ENCODE measurements at regions not wholly inside any gene's neighbourhood (a gene's known extent, or its start where the extent isn't known, plus 50 kb on each side); places are given as distances from the start of the nearest gene placed in this dataset.
"Not testable (repeated sequence)": the region's sequence is repeated elsewhere in the genome, so short reads cannot be mapped to it uniquely, and the experiment has no call there.

- ATAC-seq (no peak), DNase-seq (no peak)
- no peaks in the 10 kb centered on the region for H3K4me1 Mint-ChIP-seq
- no peak overlapping the region for H3K4me3 Mint-ChIP-seq
- no peaks in the 10 kb centered on the region for H3K9me3 ChIP-seq (ENCODE audit: control insufficient read depth, low read length, poor library complexity, severe bottlenecking)
- H3K27ac Mint-ChIP-seq: no peak overlapping the region
- no peaks in the 10 kb centered on the region for H3K36me3 Mint-ChIP-seq (ENCODE audit: low read depth)
- H3K27me3 Mint-ChIP-seq: peaks cover 24% of the 10 kb centered on the region
Observed at GRCh38 chr9:135185060-135185459, 97.6 kb downstream of the OLFM1 start.

DNA sequence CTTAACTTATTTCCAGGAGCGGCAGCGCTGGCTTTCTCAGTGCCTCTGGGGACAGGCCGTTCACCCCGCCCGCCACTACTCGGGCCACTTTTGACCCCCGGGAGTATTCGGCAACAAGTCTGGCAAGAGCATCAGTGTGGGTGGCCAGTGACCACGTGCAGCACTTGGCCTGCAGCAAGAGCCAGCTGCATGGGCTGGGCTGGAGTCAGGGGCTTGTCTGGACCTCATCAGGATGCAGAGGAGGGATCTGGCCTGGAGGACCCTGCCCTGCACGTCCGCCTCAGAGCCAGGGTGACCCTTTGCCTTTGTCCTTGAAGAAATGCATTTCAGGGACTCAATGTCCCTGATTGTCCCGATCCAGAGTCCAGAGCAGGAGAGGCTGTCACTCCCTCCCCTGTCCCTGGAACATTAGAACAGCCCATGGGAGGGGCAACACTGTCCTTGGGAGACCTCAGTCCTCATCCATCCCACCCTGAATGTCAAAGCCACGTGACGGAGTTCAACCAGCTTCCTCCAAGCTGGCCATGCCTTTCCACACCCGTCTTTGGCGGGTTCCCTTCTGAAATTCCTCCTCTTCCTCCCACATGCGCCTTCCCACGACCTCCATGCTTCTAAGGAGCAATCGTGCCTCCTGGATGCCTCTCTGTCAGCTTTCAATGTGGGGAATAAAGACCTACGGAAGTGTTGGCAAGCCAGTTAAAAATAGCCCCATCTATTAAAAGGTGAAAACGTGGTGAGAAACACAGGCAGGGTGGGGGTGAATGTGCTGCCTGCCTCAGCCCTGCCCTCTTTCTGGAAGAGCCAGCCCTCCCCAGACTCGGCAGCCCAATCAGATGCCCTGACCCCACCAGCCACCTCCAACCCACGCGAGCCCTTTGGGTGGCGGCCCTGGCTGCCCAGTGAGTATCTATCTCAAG, 99.0 kb downstream of the OLFM1 start:
- no peaks in the 10 kb centered on the region for H3K4me1 Mint-ChIP-seq
- H3K4me3 Mint-ChIP-seq: no peak overlapping the region

GRCh38 chr9:135187365-135187764, 99.9 kb downstream of the OLFM1 start:
- DNase-seq (no peak), ATAC-seq (no peak)
- H3K36me3 Mint-ChIP-seq (ENCODE audit: low read depth): no peaks in the 10 kb centered on the region
- no peak overlapping the region for H3K4me3 Mint-ChIP-seq
- no peak overlapping the region for H3K27ac Mint-ChIP-seq
- H3K27me3 Mint-ChIP-seq: peaks cover 20% of the 10 kb centered on the region
- no peaks in the 10 kb centered on the region for H3K9me3 ChIP-seq (ENCODE audit: control insufficient read depth, low read length, poor library complexity, severe bottlenecking)
- no peaks in the 10 kb centered on the region for H3K4me1 Mint-ChIP-seq

More for the DNA sequence above, 99.0 kb downstream of the OLFM1 start:
- Mint-ChIP-seq H3K36me3 (ENCODE audit: low read depth) (no peaks in the 10 kb centered on the region), H3K27ac (no peak overlapping the region), H3K27me3 (peaks cover 20% of the 10 kb centered on the region)
- no peak for DNase-seq
- ATAC-seq: no peak
- H3K9me3 ChIP-seq (ENCODE audit: control insufficient read depth, low read length, poor library complexity, severe bottlenecking): no peaks in the 10 kb centered on the region

DNA sequence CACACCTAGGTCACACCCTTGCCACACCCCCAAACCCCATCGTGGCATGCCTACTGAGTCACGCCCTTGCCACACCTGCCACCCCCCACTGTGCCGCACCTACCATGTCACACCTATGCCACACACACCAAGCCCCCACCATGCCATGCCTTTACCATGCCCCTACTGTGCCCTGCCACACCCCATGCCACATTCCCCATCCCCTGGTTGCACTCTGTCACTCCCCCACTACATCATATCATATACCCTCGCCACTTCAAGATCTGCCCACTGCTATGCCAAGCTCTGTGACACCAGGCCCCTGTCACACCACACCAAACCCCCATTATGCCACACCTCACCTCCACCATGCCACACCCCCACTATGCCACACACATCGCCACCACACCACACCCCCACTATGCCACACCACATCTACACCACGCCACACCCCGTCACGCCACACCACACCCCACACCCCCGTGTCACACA, 101.2 kb downstream of the OLFM1 start:
- no peak overlapping the region for H3K27ac Mint-ChIP-seq
- DNase-seq (no peak), ATAC-seq (no peak)
- no peak overlapping the region for H3K4me3 Mint-ChIP-seq
- no peaks in the 10 kb centered on the region for H3K9me3 ChIP-seq (ENCODE audit: control insufficient read depth, low read length, poor library complexity, severe bottlenecking)
- no peaks in the 10 kb centered on the region for H3K36me3 Mint-ChIP-seq (ENCODE audit: low read depth)
- H3K27me3 Mint-ChIP-seq: peaks cover 31% of the 10 kb centered on the region
- H3K4me1 Mint-ChIP-seq: peaks cover 3% of the 10 kb centered on the region

GRCh38 chr9:135189497-135189896, 102.0 kb downstream of the OLFM1 start:
- Mint-ChIP-seq H3K27me3 (peaks cover 30% of the 10 kb centered on the region), H3K4me1 (peaks cover 3% of the 10 kb centered on the region), H3K36me3 (ENCODE audit: low read depth) (no peaks in the 10 kb centered on the region)

DNA sequence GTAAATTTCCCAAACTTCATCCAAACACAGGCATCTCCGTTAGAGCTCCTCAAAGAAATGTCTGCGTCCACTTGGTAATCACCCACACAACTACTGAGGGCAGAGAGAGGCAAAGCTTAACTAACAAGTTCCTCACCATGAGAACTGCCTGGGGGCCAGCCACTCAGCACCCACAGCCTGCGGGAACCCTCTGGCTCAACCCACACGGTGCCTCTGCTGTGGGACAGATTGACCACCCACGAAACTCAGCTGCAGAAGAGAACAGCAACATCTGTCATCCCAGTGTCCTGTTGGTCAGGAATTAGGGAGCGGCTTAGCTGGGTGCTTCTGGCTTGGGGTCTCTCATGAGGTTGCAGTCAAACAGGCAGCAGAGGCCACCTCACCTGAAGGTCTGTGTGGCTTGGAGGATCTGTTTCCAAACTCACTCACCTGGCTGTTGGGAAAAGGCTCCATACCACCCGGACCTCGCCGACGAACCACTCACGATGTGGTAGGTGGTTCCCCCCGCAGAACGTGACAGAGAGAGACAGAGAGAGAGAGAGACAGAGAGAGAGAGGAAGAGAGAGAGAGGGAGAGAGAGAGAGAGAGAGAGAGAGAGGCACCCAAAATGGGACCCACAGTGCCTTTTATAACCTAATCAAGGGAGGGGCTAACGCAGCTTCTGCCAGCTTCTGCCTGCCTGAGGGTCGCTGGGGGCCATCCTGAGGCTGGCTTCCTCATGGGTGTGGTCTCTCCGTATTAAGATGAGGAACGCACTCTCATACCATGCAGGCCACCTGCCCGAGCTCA, 103.5 kb downstream of the OLFM1 start:
- peaks cover 3% of the 10 kb centered on the region for H3K4me1 Mint-ChIP-seq
- no peak for DNase-seq
- no peak overlapping the region for H3K4me3 Mint-ChIP-seq
- peaks cover 24% of the 10 kb centered on the region for H3K27me3 Mint-ChIP-seq
- no peak for ATAC-seq
- H3K36me3 Mint-ChIP-seq (ENCODE audit: low read depth): no peaks in the 10 kb centered on the region
- no peaks in the 10 kb centered on the region for H3K9me3 ChIP-seq (ENCODE audit: control insufficient read depth, low read length, poor library complexity, severe bottlenecking)
- H3K27ac Mint-ChIP-seq: no peak overlapping the region

More at GRCh38 chr9:135189497-135189896, 102.0 kb downstream of the OLFM1 start:
- no peak for DNase-seq
- H3K27ac Mint-ChIP-seq: no peak overlapping the region
- no peaks in the 10 kb centered on the region for H3K9me3 ChIP-seq (ENCODE audit: control insufficient read depth, low read length, poor library complexity, severe bottlenecking)
- ATAC-seq: no peak
- H3K4me3 Mint-ChIP-seq: no peak overlapping the region

DNA sequence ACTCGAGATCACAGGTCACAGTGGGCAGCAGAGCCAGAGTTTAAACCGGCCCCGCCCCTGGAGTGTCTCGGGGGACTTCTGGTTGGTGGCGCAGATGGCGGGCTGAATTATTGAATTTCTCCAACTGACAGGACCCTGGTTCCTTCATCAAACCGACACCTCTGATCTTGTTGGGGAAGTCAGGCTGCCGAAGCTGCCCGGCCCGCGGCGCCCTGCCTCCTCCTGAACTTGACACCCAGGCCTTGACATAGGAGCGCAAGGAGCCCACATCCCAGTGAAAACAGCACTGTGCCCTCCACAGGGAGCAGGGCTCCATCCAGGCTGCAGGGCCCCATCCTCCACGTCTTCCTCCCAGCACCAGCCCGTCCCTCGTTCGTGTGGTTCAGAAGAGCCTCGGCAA, 105.2 kb downstream of the OLFM1 start:
- DNase-seq: no peak
- Mint-ChIP-seq H3K27me3 (peaks cover 20% of the 10 kb centered on the region), H3K4me3 (no peak overlapping the region), H3K27ac (no peak overlapping the region), H3K4me1 (peaks cover 3% of the 10 kb centered on the region), H3K36me3 (ENCODE audit: low read depth) (no peaks in the 10 kb centered on the region)
- no peaks in the 10 kb centered on the region for H3K9me3 ChIP-seq (ENCODE audit: control insufficient read depth, low read length, poor library complexity, severe bottlenecking)
- ATAC-seq: no peak

DNA sequence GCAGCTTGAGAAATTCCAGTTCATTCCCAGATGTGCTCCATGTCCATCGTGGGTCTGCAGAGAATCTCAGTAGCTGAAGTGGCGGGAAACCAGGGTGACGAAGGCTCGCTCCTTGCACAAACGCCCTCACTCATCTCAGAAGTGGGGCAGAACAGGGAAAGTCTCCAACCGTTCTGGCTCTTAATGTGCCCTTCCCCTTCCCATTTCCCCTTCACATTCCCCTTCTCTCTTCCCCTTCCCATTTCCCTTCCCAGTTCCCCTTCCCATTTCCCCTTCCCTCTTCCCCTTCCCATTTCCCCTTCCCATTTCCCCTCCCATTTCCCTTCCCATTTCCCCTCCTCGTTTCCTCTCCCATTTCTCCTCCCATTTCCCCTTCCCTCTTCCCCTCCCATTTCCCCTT, 108.5 kb downstream of the OLFM1 start:
- not testable (repeated sequence) for H3K27ac Mint-ChIP-seq; ATAC-seq; H3K9me3 ChIP-seq (ENCODE audit: control insufficient read depth, low read length, poor library complexity, severe bottlenecking); H3K4me1 Mint-ChIP-seq; DNase-seq; H3K4me3 Mint-ChIP-seq; H3K36me3 Mint-ChIP-seq (ENCODE audit: low read depth)
- H3K27me3 Mint-ChIP-seq: peaks cover 37% of the 10 kb centered on the region

DNA sequence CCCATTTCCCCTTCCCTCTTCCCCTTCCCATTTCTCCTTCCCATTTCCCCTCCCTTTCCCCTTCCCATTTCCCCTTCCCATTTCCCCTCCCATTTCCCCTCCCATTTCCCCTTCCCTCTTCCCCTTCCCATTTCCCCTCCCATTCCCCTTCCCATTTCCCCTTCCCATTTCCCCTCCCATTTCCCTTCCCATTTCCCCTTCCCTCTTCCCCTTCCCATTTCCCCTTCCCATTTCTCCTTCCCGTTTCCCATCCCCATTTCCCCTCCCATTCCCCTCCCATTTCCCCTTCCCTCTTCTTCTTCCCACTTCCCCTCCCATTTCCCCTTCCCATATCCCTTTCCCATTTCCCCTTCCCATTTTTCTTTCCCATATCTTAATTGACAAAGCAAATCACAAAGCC, 109.0 kb downstream of the OLFM1 start:
- peaks cover 42% of the 10 kb centered on the region for H3K27me3 Mint-ChIP-seq
- H3K27ac Mint-ChIP-seq: no peak overlapping the region
- ATAC-seq (no peak), DNase-seq (no peak)
- no peaks in the 10 kb centered on the region for H3K9me3 ChIP-seq (ENCODE audit: control insufficient read depth, low read length, poor library complexity, severe bottlenecking)
- peaks cover 3% of the 10 kb centered on the region for H3K4me1 Mint-ChIP-seq
- H3K36me3 Mint-ChIP-seq (ENCODE audit: low read depth): no peaks in the 10 kb centered on the region
- H3K4me3 Mint-ChIP-seq: no peak overlapping the region

DNA sequence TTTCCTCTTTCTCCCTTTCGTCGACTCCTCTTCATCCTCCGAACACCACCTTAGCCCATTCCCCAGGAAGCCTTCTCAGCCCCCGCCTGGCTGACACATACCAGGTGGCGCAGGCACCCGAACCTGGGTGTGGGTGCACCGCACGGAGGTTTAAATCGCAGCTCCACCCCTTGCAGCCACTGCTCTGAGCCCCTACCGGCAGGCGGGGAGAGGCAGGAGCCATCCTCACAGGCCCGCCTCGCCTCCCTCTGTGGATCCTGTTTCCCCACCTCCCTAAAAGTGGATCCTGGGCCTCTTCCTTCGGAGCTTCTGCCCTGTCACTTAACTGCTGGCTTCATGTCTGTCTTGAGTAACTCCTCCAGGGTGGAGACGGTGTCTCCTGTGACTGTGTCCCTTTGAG, 110.7 kb downstream of the OLFM1 start:
- DNase-seq (no peak), ATAC-seq (no peak)
- H3K9me3 ChIP-seq (ENCODE audit: control insufficient read depth, low read length, poor library complexity, severe bottlenecking): no peaks in the 10 kb centered on the region
- no peak overlapping the region for H3K4me3 Mint-ChIP-seq
- H3K27me3 Mint-ChIP-seq: peaks cover 38% of the 10 kb centered on the region
- no peak overlapping the region for H3K27ac Mint-ChIP-seq
- no peaks in the 10 kb centered on the region for H3K36me3 Mint-ChIP-seq (ENCODE audit: low read depth)
- no peaks in the 10 kb centered on the region for H3K4me1 Mint-ChIP-seq

DNA sequence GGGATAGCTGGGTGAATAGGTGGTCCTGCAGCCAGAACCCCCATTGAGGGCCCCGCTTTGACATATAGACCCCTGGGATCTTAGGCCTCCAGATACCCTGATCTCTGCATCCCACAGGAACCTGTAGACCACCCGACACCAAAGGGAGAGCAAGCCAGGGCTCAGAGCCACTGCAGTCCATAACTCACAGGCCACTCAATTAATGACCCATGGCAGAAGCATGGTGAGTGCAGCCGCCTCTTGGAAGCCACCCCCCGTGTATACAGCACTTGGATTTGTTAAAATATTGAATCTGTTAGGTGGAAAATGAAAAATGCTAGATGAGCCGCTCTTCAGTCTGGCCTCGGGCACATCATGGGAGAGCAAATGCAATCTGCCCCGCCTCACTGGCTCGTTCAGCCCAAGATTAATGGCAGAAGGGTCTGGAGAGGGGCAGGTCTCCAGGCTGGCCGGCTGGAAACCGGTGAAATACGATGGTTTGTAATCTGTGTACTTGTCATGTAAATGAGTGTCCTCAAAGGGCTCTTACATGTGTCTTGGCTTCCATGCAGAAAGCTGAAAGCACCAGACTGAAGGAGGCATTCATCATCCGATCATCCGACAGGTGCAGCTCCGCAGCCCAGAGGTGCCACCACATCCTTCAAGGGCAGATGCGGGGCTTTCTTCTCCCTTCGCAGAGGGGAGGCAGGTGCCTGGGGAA, 111.3 kb downstream of the OLFM1 start:
- no peaks in the 10 kb centered on the region for H3K9me3 ChIP-seq (ENCODE audit: control insufficient read depth, low read length, poor library complexity, severe bottlenecking)
- ATAC-seq (no peak), DNase-seq (no peak)
- Mint-ChIP-seq H3K27me3 (peaks cover 32% of the 10 kb centered on the region), H3K4me3 (no peak overlapping the region), H3K27ac (no peak overlapping the region), H3K36me3 (ENCODE audit: low read depth) (no peaks in the 10 kb centered on the region), H3K4me1 (no peaks in the 10 kb centered on the region)

DNA sequence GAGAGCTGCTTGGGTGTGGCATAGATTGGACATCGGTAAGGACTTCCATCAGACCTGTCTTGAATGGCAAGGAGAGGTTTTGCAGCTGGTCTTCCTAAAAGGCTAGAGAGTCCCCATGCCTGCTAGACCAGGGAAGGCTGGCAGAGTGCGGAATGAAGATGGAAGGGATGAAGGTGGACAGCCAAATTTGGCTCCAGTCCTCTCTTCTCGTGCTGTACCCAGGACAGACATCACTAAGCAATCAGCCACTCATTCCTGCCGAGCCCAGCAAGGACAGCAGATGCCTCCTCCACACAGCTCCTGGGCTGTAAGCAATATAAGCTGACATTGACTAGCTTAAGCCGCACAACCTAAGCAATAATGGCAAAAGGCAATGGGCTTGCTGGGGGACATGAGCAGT, 112.0 kb downstream of the OLFM1 start:
- Mint-ChIP-seq H3K27ac (no peak overlapping the region), H3K36me3 (ENCODE audit: low read depth) (no peaks in the 10 kb centered on the region), H3K4me3 (no peak overlapping the region), H3K27me3 (peaks cover 32% of the 10 kb centered on the region), H3K4me1 (no peaks in the 10 kb centered on the region)
- H3K9me3 ChIP-seq (ENCODE audit: control insufficient read depth, low read length, poor library complexity, severe bottlenecking): no peaks in the 10 kb centered on the region
- ATAC-seq (no peak), DNase-seq (no peak)

- Mint-ChIP-seq H3K27ac (no peak overlapping the region), H3K27me3 (peaks cover 46% of the 10 kb centered on the region), H3K36me3 (ENCODE audit: low read depth) (no peaks in the 10 kb centered on the region), H3K4me1 (no peaks in the 10 kb centered on the region), H3K4me3 (no peak overlapping the region)
- ATAC-seq (no peak), DNase-seq (no peak)
- H3K9me3 ChIP-seq (ENCODE audit: control insufficient read depth, low read length, poor library complexity, severe bottlenecking): no peaks in the 10 kb centered on the region
Observed at GRCh38 chr9:135201711-135202110, 114.2 kb downstream of the OLFM1 start.

Measured in T-helper 17 cell (primary cell).